Thymus (tissue), 11 donors: ENCODE measurements at regions not wholly inside any gene's neighbourhood (a gene's known extent, or its start where the extent isn't known, plus 50 kb on each side); places are given as distances from the start of the nearest gene placed in this dataset.

Source experiments
- DNase-seq, 9 donors: peaks; one replicate each; pipeline ENCODE4 v3.0.0-alpha.2; 2013; ENCODE audit warnings: low spot score in 9 of 9, low read depth in 6 of 9, missing footprints in 1 of 9
- H3K27ac ChIP-seq, 2 donors: one replicate each; pipeline ENCODE4 v1.5.1; 2013; ENCODE audit warnings: control low read depth in 1 of 2, low read depth in 1 of 2, low read length in 1 of 2, mild to moderate bottlenecking in 1 of 2, moderate library complexity in 1 of 2
- H3K27me3 ChIP-seq, 2 donors: one replicate each; pipeline ENCODE4 v1.5.1; 2013; ENCODE audit warnings: low read length in 1 of 2; ENCODE audit not compliant: control insufficient read depth in 2 of 2, insufficient read depth in 1 of 2
- H3K36me3 ChIP-seq, 2 donors: one replicate each; pipeline ENCODE4 v1.5.1; 2013; ENCODE audit warnings: low read length in 1 of 2, mild to moderate bottlenecking in 1 of 2, moderate library complexity in 1 of 2; ENCODE audit not compliant: control insufficient read depth in 2 of 2, insufficient read depth in 2 of 2
- H3K4me1 ChIP-seq, 2 donors: one replicate each; pipeline ENCODE4 v1.5.1; 2013; ENCODE audit warnings: low read length in 2 of 2; ENCODE audit not compliant: control insufficient read depth in 2 of 2, insufficient read depth in 2 of 2
- H3K4me3 ChIP-seq, 2 donors: one replicate each; pipeline ENCODE4 v1.5.1; 2013; ENCODE audit warnings: low read length in 2 of 2, control low read depth in 1 of 2, mild to moderate bottlenecking in 1 of 2
- H3K9me3 ChIP-seq, 2 donors: one replicate each; pipeline ENCODE4 v1.5.1; 2013; ENCODE audit warnings: low read length in 1 of 2, mild to moderate bottlenecking in 1 of 2; ENCODE audit not compliant: control insufficient read depth in 2 of 2, insufficient read depth in 1 of 2
- WGBS: extraction: QIAGEN DNeasy Blood & Tissue Kit; methylation state at CpG from one replicate; pipeline ENCODE4 v1.1.7; 2013; 5-methylcytosine and 5-hydroxymethylcytosine counted together
- donor health status: healthy.

DNA sequence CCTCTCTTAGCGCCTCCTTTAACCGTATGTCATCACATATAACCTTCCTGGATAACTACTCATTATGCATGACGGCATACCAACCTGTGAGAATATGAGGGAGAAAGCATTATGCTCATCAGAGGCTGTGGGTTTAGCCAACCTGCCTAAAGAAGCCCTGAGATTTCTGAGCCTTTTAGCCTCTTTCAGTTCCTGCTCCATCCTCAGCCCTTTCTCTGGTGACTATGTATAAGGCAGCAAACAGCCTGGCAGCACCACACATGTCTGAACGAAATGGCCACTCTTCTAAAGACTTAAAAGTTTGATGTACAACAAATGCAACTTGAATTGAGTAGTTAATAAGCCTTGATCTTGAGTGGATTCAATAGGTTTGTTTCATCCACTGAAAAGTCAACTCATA is 64.8 kb upstream of the SOX5 start:
- Histone ChIP-seq H3K4me1 (no peaks in the 10 kb centered on the region), H3K4me3 (no peak overlapping the region), H3K27me3 (no peaks in the 10 kb centered on the region), H3K27ac (no peak overlapping the region), H3K9me3 (no peaks in the 10 kb centered on the region), H3K36me3 (no peaks in the 10 kb centered on the region)
- 95% methylated on average over 4 of the region's 4 CpGs for WGBS
- no peak for DNase-seq

DNA sequence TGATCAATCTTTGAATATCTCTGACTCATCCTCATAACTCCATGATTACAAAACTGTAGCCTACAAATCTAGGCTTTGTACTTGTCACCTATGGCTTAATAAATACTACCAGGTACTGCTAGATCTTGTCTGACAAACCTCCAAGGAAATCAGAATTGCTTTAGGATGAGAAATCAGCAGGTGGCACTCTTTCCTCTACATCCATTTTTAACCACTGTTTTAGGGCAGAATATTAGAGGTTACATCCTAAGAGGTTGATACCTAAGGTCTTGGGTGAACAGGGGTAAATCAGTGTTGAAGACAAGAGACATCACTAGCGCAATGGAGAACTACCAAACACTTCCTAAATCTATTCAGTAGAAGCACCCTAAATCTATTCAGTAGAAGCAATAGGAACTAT is 63.1 kb upstream of the SOX5 start:
- 98% methylated on average over 1 of the region's 1 CpG for WGBS
- no peaks in the 10 kb centered on the region for H3K36me3 ChIP-seq
- H3K27ac ChIP-seq = no peak overlapping the region
- peak in 1 of 9 donors; percentile 4 for DNase-seq
- H3K4me3 ChIP-seq = no peak overlapping the region
- H3K27me3 ChIP-seq = no peaks in the 10 kb centered on the region
- no peaks in the 10 kb centered on the region for H3K4me1 ChIP-seq
- no peaks in the 10 kb centered on the region for H3K9me3 ChIP-seq

DNA sequence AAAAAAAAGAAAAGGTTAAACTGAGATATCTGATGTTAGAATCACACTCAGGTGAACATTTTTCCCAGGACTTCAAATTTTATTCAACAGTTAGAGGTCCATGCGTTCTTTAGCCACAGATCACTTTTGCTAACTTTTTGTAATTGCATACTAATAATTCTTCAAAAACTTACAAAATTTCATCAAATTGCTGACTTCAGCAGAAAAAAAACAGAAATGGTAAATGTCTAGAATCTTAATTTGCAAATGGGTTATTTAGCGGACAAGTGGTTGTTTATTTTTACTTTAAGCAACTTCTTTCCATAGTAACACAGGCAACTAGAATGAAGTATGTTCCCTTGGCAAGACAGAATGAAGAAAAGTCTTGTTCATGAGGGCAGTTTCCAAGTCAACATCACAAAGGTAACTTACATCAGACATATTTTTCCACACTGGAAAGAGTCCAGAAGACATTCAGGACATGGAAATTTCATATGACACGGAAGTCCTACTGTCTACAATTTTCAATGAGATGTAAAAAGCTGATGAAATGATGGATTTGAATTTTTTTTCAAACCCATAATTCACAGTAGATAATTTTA is 62.5 kb upstream of the SOX5 start:
- Histone ChIP-seq H3K4me3 (no peak overlapping the region), H3K27me3 (no peaks in the 10 kb centered on the region)

DNA sequence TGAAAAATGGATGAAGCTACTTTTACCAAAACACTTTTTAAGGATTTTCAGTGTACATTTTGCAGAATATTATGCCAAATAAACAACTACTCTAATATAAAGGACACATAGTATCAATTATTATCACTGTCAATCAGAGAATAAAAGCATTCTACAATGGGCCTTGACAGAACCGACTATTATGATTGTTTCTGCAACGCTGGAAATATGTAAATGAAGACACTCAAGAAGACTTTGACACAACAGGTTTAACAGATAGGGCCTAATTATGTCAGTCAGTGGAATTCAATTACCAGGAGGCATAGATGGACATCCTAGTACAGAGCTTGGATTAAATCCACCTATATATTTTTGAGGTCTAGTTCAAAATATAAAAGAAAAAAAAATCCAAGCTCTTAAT is 58.7 kb upstream of the SOX5 start:
- Histone ChIP-seq H3K9me3 (no peaks in the 10 kb centered on the region), H3K36me3 (no peaks in the 10 kb centered on the region), H3K27me3 (no peaks in the 10 kb centered on the region), H3K4me1 (no peaks in the 10 kb centered on the region), H3K4me3 (no peak overlapping the region), H3K27ac (no peak overlapping the region)
- DNase-seq = no peak
- WGBS = 94% methylated on average over 2 of the region's 2 CpGs

More for the DNA sequence above, 62.5 kb upstream of the SOX5 start:
- 95% methylated on average over 3 of the region's 3 CpGs for WGBS
- no peak overlapping the region for H3K27ac ChIP-seq
- no peak for DNase-seq
- H3K36me3 ChIP-seq = no peaks in the 10 kb centered on the region
- H3K9me3 ChIP-seq = no peaks in the 10 kb centered on the region
- H3K4me1 ChIP-seq = no peaks in the 10 kb centered on the region
